ENCODE measurements at regions not wholly inside any gene's neighbourhood (a gene's known extent, or its start where the extent isn't known, plus 50 kb on each side); places are given as distances from the start of the nearest gene placed in this dataset.
"Not testable (repeated sequence)": the region's sequence is repeated elsewhere in the genome, so short reads cannot be mapped to it uniquely, and the experiment has no call there.

GRCh38 chr9:29241320-29241719 lies 1668.0 kb upstream of the C9orf72 start:
- no peaks in the 10 kb centered on the region for H3K79me2 ChIP-seq (ENCODE audit: low read length)
- no peak for TF ChIP-seq EZH2phosphoT487 (IDR thresholded peaks at IDR 0.05; ENCODE audit: low read depth)
- no peak for TF ChIP-seq CTCF (IDR thresholded peaks at IDR 0.05; ENCODE audit: low read depth, low read length)
- H3K36me3 ChIP-seq (replicated peaks; ENCODE audit: low read depth, low read length), result no peaks in the 10 kb centered on the region
- no peaks in the 10 kb centered on the region for H3K4me1 ChIP-seq (ENCODE audit: low read length)
- H4K20me1 ChIP-seq (ENCODE audit: insufficient read depth, low read length), result no peaks in the 10 kb centered on the region
- H3K27me3 ChIP-seq (ENCODE audit: low read depth, low read length), result no peaks in the 10 kb centered on the region
- no peak overlapping the region for H3K9ac ChIP-seq (ENCODE audit: low read length)
- no peak overlapping the region for H3K27ac ChIP-seq (ENCODE audit: low read length)
- no peak overlapping the region for H3K4me3 ChIP-seq (ENCODE audit: low read length)
- no peak overlapping the region for H3K4me2 ChIP-seq (ENCODE audit: low read length)
- no peaks in the 10 kb centered on the region for H3K9me3 ChIP-seq (ENCODE audit: insufficient read depth, low read length)
- no peak overlapping the region for H2AFZ ChIP-seq (ENCODE audit: low read depth, low read length)

- Histone ChIP-seq H3K4me1 (ENCODE audit: low read length) (no peaks in the 10 kb centered on the region), H4K20me1 (ENCODE audit: insufficient read depth, low read length) (no peaks in the 10 kb centered on the region), H3K9ac (ENCODE audit: low read length) (no peak overlapping the region), H3K4me2 (ENCODE audit: low read length) (no peak overlapping the region), H3K27ac (ENCODE audit: low read length) (no peak overlapping the region), H3K4me3 (ENCODE audit: low read length) (no peak overlapping the region), H3K36me3 (replicated peaks; ENCODE audit: low read depth, low read length) (no peaks in the 10 kb centered on the region), H3K27me3 (ENCODE audit: low read depth, low read length) (no peaks in the 10 kb centered on the region), H3K9me3 (ENCODE audit: insufficient read depth, low read length) (no peaks in the 10 kb centered on the region), H3K79me2 (ENCODE audit: low read length) (no peaks in the 10 kb centered on the region), H2AFZ (ENCODE audit: low read depth, low read length) (no peak overlapping the region)
- TF ChIP-seq CTCF (IDR thresholded peaks at IDR 0.05; ENCODE audit: low read depth, low read length), result no peak
- TF ChIP-seq EZH2phosphoT487 (IDR thresholded peaks at IDR 0.05; ENCODE audit: low read depth), result no peak
These were observed 1672.1 kb upstream of the C9orf72 start for GRCh38 chr9:29245351-29245750.

- not testable (repeated sequence) for H2AFZ ChIP-seq (ENCODE audit: low read depth, low read length); H3K79me2 ChIP-seq (ENCODE audit: low read length); H3K4me1 ChIP-seq (ENCODE audit: low read length)
These were observed 1697.1 kb upstream of the C9orf72 start for GRCh38 chr9:29270400-29270799.

GRCh38 chr9:29282121-29282520 lies 1708.8 kb upstream of the C9orf72 start:
- Histone ChIP-seq H3K9ac (ENCODE audit: low read length) (no peak overlapping the region), H4K20me1 (ENCODE audit: insufficient read depth, low read length) (no peaks in the 10 kb centered on the region), H3K4me1 (ENCODE audit: low read length) (no peaks in the 10 kb centered on the region), H3K9me3 (ENCODE audit: insufficient read depth, low read length) (no peaks in the 10 kb centered on the region), H3K4me2 (ENCODE audit: low read length) (no peak overlapping the region), H2AFZ (ENCODE audit: low read depth, low read length) (no peak overlapping the region), H3K79me2 (ENCODE audit: low read length) (no peaks in the 10 kb centered on the region), H3K27me3 (ENCODE audit: low read depth, low read length) (no peaks in the 10 kb centered on the region), H3K4me3 (ENCODE audit: low read length) (no peak overlapping the region), H3K27ac (ENCODE audit: low read length) (no peak overlapping the region), H3K36me3 (replicated peaks; ENCODE audit: low read depth, low read length) (no peaks in the 10 kb centered on the region)
- TF ChIP-seq CTCF (IDR thresholded peaks at IDR 0.05; ENCODE audit: low read depth, low read length), result no peak
- TF ChIP-seq EZH2phosphoT487 (IDR thresholded peaks at IDR 0.05; ENCODE audit: low read depth), result no peak

More at GRCh38 chr9:29270400-29270799, 1697.1 kb upstream of the C9orf72 start:
- not testable (repeated sequence) for H3K4me3 ChIP-seq (ENCODE audit: low read length); H3K9ac ChIP-seq (ENCODE audit: low read length); H3K4me2 ChIP-seq (ENCODE audit: low read length); H3K36me3 ChIP-seq (replicated peaks; ENCODE audit: low read depth, low read length); H3K9me3 ChIP-seq (ENCODE audit: insufficient read depth, low read length); H4K20me1 ChIP-seq (ENCODE audit: insufficient read depth, low read length); H3K27ac ChIP-seq (ENCODE audit: low read length); H3K27me3 ChIP-seq (ENCODE audit: low read depth, low read length)

GRCh38 chr9:29285818-29286217 lies 1712.5 kb upstream of the C9orf72 start:
- TF ChIP-seq CTCF (IDR thresholded peaks at IDR 0.05; ENCODE audit: low read depth, low read length) (peak; percentile 52), EZH2phosphoT487 (IDR thresholded peaks at IDR 0.05; ENCODE audit: low read depth) (no peak)
- Histone ChIP-seq H3K9me3 (ENCODE audit: insufficient read depth, low read length) (no peaks in the 10 kb centered on the region), H3K79me2 (ENCODE audit: low read length) (no peaks in the 10 kb centered on the region), H2AFZ (ENCODE audit: low read depth, low read length) (no peak overlapping the region), H3K9ac (ENCODE audit: low read length) (no peak overlapping the region), H3K4me2 (ENCODE audit: low read length) (no peak overlapping the region), H3K27ac (ENCODE audit: low read length) (no peak overlapping the region), H3K36me3 (replicated peaks; ENCODE audit: low read depth, low read length) (no peaks in the 10 kb centered on the region), H4K20me1 (ENCODE audit: insufficient read depth, low read length) (no peaks in the 10 kb centered on the region), H3K4me1 (ENCODE audit: low read length) (peaks cover 19% of the 10 kb centered on the region), H3K4me3 (ENCODE audit: low read length) (no peak overlapping the region), H3K27me3 (ENCODE audit: low read depth, low read length) (no peaks in the 10 kb centered on the region)
